HEK293T (cell line): ENCODE measurements at regions not wholly inside any gene's neighbourhood (a gene's known extent, or its start where the extent isn't known, plus 50 kb on each side); places are given as distances from the start of the nearest gene placed in this dataset.

ENCODE experiments used
- CTCF ChIA-PET: fragments of 350-600 bp; formaldehyde crosslinking; extraction: SDS; loops from one replicate; lab custom pipeline; 2021; ENCODE audit warnings: antibody characterized with exemption, inconsistent platforms; lab: Yijun Ruan, JAX
- POLR2A ChIA-PET: fragments of 350-600 bp; formaldehyde crosslinking; extraction: SDS; loops from one replicate; lab custom pipeline; 2020; ENCODE audit warnings: antibody characterized with exemption, inconsistent platforms; lab: Yijun Ruan, JAX
- DNase-seq: peaks from one replicate; pipeline ENCODE4 v3.0.0; 2012; ENCODE audit warnings: mixed read lengths; ENCODE audit errors: extremely low spot score
- ARNT ChIP-seq: fragments of 450-650 bp; IDR thresholded peaks from 2 replicates; pipeline ENCODE4 v1.6.1; 2017; ENCODE audit warnings: mild to moderate bottlenecking
- BHLHE40 ChIP-seq: fragments of 450-650 bp; IDR thresholded peaks from 2 replicates; pipeline ENCODE4 v1.6.1; 2016; ENCODE audit warnings: mild to moderate bottlenecking, moderate library complexity, borderline replicate concordance
- CTBP1 ChIP-seq: fragments of 450-650 bp; IDR thresholded peaks from 2 replicates; pipeline ENCODE4 v1.6.1; 2016; ENCODE audit warnings: borderline replicate concordance
- ELF4 ChIP-seq: fragments of 450-650 bp; IDR thresholded peaks from 2 replicates; pipeline ENCODE4 v1.6.1; 2017; ENCODE audit warnings: antibody characterized with exemption
- FOXA1 ChIP-seq: fragments of 450-650 bp; IDR thresholded peaks from 2 replicates; pipeline ENCODE4 v1.6.1; 2016; ENCODE audit warnings: mild to moderate bottlenecking
- FOXK2 ChIP-seq: fragments of 450-650 bp; IDR thresholded peaks from 2 replicates; pipeline ENCODE4 v1.6.1; 2016; ENCODE audit warnings: mild to moderate bottlenecking
- FOXM1 ChIP-seq: fragments of 450-650 bp; IDR thresholded peaks from 2 replicates; pipeline ENCODE4 v1.6.1; 2017; ENCODE audit warnings: mild to moderate bottlenecking, borderline replicate concordance
- HDGF ChIP-seq: fragments of 450-650 bp; IDR thresholded peaks from 2 replicates; pipeline ENCODE4 v1.6.1; 2017; ENCODE audit warnings: antibody characterized with exemption, borderline replicate concordance
- L3MBTL2 ChIP-seq: fragments of 450-650 bp; conservative IDR thresholded peaks from 2 replicates; pipeline ENCODE4 v1.6.1; 2016; ENCODE audit warnings: mild to moderate bottlenecking
- LEF1 ChIP-seq: fragments of 450-650 bp; IDR thresholded peaks from 2 replicates; pipeline ENCODE4 v1.6.1; 2017; ENCODE audit warnings: mild to moderate bottlenecking, borderline replicate concordance
- NFRKB ChIP-seq: fragments of 450-650 bp; IDR thresholded peaks from 2 replicates; pipeline ENCODE4 v1.6.1; 2016; ENCODE audit warnings: mild to moderate bottlenecking, moderate library complexity
- PKNOX1 ChIP-seq: fragments of 450-650 bp; IDR thresholded peaks from 2 replicates; pipeline ENCODE4 v1.6.1; 2016
- SP1 ChIP-seq: fragments of 450-650 bp; IDR thresholded peaks from 2 replicates; pipeline ENCODE4 v1.6.1; 2017
- SUZ12 ChIP-seq: fragments of 450-650 bp; IDR thresholded peaks from 2 replicates; pipeline ENCODE4 v1.6.1; 2016; ENCODE audit warnings: mild to moderate bottlenecking
- TARDBP ChIP-seq: fragments of 450-650 bp; IDR thresholded peaks from 2 replicates; pipeline ENCODE4 v1.6.1; 2016
- ZNF384 ChIP-seq: fragments of 450-650 bp; IDR thresholded peaks from 2 replicates; pipeline ENCODE4 v1.6.1; 2016

DNA sequence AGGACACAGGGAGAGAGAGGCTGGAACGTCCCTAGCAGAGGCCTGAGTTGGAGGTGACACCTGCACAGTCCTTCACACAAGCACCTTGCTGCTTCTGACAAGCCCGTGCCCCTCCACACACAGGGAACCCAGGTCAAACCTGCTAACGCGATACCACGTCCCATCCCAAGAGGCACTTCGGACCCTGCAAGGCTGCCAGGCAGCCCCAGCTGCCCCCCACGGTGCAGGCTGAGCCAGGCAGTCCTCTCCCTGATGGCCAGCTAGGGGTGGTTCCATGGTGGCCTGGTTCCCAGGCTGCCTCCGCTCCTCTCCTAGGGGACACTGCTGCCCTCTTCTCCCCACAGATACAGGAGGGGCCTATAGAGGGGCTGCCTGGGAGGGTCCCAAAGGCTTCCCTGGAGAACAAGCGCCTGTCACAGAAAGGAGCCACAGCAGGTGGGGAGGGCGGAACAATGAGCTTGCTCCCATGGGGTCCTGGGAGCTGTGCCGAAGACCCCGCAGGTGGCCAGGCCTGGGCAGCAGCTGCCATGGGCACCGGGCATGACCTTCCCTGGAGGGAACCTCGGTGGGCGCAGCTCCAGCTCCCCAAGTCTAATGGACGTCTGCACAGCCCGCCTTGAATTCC lies 434.2 kb upstream of the MYT1L start:
- POLR2A ChIA-PET: no interaction called here
- DNase-seq: no peak
- no peak for TF ChIP-seq TARDBP
- CTCF ChIA-PET: no interaction called here

- TF ChIP-seq ELF4 (no peak), ARNT (no peak), ZNF384 (no peak), HDGF (no peak), FOXK2 (no peak), LEF1 (no peak), NFRKB (no peak), L3MBTL2 (no peak), TARDBP (no peak)
- ChIA-PET POLR2A (no interaction called here), CTCF (no interaction called here)
- DNase-seq: no peak
Measured at GRCh38 chr2:2764739-2765138, 433.7 kb upstream of the MYT1L start.

DNA sequence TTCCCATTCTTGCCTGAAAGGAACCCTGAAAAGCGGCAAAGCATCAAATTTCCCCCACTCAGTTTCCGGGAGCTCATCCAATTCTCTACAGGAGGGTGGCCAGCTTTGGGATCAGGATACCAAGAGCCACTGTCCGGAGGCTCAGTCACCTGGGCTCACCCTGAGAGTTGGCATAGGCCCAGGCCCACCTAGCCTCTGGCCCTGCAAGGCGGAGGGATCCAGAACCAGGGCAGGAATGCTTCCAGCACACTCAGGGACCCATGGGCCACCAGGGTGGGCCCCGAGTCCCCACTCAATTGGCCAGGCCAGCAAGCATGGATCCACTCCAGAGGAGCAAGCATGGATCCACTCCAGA lies 432.9 kb upstream of the MYT1L start:
- CTCF ChIA-PET: no interaction called here

DNA sequence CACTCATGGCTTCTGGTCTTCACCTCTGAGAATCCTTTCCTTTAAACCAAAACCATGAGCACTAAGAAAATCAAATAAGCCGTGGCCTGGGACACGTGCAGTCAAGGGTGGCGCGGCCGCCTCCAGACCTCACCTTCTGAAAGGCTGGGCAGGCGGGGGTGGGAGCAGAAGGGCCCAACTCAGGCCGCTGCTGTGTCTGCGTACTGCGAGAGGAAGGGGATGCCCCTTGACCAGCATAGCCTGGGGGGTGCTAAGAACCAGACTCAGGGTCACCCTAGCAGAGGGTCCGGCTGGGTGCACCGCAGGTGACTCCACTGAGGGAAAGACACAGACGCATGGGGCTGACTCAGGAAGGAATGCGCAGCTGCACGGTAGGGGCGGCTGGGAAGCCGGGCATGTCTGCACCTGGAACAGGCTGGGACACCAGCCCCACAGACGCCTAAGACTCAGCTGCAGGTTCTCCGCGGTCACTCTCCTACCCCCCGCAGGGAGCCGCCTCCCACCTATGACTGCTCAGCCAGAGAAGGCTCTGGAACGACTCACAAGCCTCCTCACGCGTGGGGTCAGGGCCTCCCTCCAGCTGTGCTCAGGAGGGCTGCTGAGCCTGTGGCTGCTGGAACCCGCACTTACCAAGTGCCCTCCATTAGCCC lies 432.4 kb upstream of the MYT1L start:
- CTCF ChIA-PET: no interaction called here

More for the DNA sequence above, 432.9 kb upstream of the MYT1L start:
- POLR2A ChIA-PET: no interaction called here
- no peak for DNase-seq
- no peak for TF ChIP-seq HDGF
- TF ChIP-seq SP1: no peak
- no peak for TF ChIP-seq PKNOX1
- TF ChIP-seq FOXM1: no peak
- TF ChIP-seq ELF4: no peak
- TF ChIP-seq SUZ12: no peak
- no peak for TF ChIP-seq FOXA1
- TF ChIP-seq TARDBP: no peak
- TF ChIP-seq L3MBTL2: no peak
- no peak for TF ChIP-seq NFRKB
- no peak for TF ChIP-seq BHLHE40
- TF ChIP-seq ARNT: no peak
- TF ChIP-seq CTBP1: no peak
- TF ChIP-seq FOXK2: no peak
- TF ChIP-seq ZNF384: no peak

DNA sequence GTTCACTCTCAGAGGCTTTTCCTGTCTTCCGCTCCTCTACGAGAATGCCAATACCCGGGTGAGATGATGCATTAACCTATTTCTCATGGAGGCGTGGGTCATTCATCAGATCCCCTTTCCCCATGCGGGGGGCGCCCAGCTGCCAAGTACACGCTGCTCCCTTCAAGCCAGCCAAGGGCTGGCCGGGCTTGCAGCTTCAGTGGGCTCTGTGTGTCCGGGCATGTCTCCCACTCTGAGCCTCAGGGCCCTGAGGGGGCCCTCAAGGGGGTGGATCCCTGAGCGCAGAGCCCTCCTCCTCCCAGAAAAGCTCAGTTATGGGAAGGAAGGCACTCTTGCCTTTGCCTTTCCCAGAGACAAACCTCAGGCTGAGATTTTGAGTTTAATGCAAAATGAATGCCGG lies 431.8 kb upstream of the MYT1L start:
- TF ChIP-seq CTBP1 (no peak), PKNOX1 (no peak), SP1 (no peak), NFRKB (no peak), TARDBP (no peak), BHLHE40 (no peak), FOXK2 (no peak), ZNF384 (no peak), LEF1 (no peak), HDGF (no peak), FOXM1 (no peak), FOXA1 (no peak), ELF4 (no peak), SUZ12 (no peak)
- ChIA-PET POLR2A (no interaction called here), CTCF (no interaction called here)
- DNase-seq: no peak

More for the DNA sequence above, 432.4 kb upstream of the MYT1L start:
- POLR2A ChIA-PET: no interaction called here
- DNase-seq: no peak
- TF ChIP-seq L3MBTL2 (no peak), ZNF384 (no peak), TARDBP (no peak)

DNA sequence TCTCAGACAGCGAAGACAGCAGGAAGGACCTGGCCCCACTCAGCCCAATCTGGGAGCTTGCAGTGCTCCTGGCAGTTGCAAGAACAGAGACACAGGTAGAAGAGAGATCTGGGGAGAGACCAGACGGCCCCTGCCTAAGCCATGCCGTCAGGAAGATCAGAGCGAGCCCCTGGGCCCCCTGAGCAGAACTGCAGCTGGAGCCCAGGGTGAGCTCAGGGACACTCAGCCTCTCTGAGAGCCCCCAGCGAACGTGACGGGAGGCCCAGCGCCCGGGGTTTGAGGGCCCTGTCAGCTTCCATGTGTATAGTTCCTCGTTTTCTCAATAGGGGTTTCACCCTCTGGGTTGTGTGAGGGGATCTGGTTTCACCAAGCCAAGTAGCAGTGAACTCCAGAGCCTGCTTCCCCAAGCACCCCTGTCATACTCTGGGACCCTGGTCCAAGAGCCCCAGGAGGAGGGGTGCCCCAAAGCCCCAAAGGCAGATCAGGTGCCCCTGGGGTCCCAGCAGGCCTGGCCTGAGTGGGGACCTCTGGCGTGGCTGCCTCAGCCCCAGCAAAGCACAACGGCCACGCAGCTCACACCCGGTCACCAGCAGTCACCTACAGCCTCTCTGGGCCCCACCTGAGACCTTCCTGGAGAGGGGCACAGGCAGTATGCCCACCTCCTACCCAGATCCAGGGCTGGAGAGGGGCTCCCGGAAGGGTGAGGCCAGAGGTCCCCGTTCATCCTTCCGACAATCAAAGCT lies 431.3 kb upstream of the MYT1L start:
- no peak for DNase-seq
- no peak for TF ChIP-seq ELF4
- TF ChIP-seq ZNF384: no peak
- no peak for TF ChIP-seq L3MBTL2
- TF ChIP-seq SP1: no peak
- TF ChIP-seq FOXA1: no peak
- TF ChIP-seq LEF1: no peak
- no peak for TF ChIP-seq HDGF
- no peak for TF ChIP-seq FOXK2
- no peak for TF ChIP-seq SUZ12
- ChIA-PET POLR2A (no interaction called here), CTCF (no interaction called here)

- DNase-seq: no peak
- CTCF ChIA-PET: no interaction called here
- TF ChIP-seq SUZ12: no peak
- TF ChIP-seq CTBP1: no peak
- no peak for TF ChIP-seq BHLHE40
- no peak for TF ChIP-seq TARDBP
- no peak for TF ChIP-seq L3MBTL2
- TF ChIP-seq HDGF: no peak
- no peak for TF ChIP-seq ELF4
- TF ChIP-seq LEF1: no peak
- no peak for TF ChIP-seq FOXM1
- TF ChIP-seq PKNOX1: no peak
- TF ChIP-seq SP1: no peak
- POLR2A ChIA-PET: no interaction called here
Measured at GRCh38 chr2:2758793-2759367, 427.8 kb upstream of the MYT1L start.
